ENCODE measurements at regions not wholly inside any gene's neighbourhood (a gene's known extent, or its start where the extent isn't known, plus 50 kb on each side); places are given as distances from the start of the nearest gene placed in this dataset.

DNA sequence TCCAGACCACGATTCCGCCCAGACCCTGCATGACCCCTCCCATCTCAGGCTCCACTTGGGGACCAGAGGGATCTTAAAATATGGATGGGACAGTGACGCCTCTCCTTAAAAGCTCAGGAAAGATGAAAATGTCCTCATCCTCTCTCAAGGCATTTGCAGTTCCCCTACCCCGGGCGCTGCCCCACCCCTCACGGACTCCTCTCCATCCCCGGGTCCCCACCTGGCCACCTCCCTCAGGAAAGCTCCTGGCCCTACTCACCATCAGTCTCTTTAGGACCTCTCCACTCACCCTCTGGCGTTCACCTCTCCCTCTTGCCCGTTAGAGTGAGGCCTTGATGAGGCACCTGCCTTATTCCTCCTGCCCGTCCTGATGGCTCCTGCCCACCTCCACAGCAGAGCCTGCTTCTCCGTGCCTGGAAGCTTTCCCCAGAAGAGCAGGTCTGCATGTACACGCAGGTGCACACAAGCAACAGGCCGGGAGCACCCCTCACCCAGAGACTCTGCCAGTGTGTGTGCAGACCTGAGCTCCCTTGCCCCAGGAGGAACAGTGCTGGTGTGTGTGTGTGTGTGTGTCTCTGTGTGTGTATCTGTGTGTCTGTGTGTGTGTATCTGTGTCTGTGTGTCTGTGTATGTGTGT is 105.6 kb upstream of the NXT1 start:
- Histone ChIP-seq H3K27me3 (no peaks in the 10 kb centered on the region), H3K36me3 (no peaks in the 10 kb centered on the region), H3K4me1 (ENCODE audit: low read depth) (no peaks in the 10 kb centered on the region), H3K27ac (no peak overlapping the region), H3K9me3 (ENCODE audit: low read depth) (no peaks in the 10 kb centered on the region), H3K4me3 (no peak overlapping the region)
- TF ChIP-seq, protein P1, sequence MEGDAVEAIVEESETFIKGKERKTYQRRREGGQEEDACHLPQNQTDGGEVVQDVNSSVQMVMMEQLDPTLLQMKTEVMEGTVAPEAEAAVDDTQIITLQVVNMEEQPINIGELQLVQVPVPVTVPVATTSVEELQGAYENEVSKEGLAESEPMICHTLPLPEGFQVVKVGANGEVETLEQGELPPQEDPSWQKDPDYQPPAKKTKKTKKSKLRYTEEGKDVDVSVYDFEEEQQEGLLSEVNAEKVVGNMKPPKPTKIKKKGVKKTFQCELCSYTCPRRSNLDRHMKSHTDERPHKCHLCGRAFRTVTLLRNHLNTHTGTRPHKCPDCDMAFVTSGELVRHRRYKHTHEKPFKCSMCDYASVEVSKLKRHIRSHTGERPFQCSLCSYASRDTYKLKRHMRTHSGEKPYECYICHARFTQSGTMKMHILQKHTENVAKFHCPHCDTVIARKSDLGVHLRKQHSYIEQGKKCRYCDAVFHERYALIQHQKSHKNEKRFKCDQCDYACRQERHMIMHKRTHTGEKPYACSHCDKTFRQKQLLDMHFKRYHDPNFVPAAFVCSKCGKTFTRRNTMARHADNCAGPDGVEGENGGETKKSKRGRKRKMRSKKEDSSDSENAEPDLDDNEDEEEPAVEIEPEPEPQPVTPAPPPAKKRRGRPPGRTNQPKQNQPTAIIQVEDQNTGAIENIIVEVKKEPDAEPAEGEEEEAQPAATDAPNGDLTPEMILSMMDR (IDR thresholded peaks at IDR 0.05; ENCODE audit: low read depth, low read length), result no peak
- DNase-seq (ENCODE audit: low read depth in 1 of 2, low spot score in 1 of 2), result no peak

DNA sequence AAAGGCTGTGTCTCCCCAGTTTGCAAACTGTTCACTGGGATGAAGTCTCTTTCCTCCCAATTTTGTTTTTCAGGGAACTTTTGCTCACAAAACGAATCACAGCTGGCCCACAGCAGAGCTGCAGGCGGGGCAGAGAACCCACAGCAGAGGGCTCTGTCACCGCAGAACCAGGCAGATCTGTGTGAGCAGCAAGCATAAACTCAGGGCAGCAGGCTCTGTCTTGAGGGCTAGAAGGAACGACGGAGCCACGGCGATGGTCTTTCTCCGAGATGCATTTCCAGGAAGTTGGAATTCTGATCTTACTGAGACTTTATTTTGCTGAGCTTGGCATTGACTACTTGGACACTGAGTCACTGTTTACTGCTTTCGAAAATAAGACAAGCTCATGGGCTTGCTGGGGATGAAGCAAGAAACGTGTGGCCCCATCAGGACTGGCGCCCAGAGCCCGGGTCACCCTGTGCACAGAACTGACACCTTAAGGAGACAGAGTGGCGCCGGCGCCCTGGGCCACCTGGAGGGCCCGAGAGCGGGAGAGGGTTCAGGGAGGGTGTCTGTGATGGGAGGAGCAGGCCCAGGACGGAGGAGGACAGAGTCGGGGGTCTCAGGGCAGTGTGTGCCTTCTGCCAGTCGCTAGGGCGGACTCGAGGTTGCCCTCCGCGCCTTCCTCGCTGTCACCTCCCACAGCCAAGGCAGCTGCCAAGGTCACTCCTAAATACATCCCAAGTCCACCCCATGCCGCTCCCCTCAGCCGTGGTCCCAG is 106.3 kb upstream of the NXT1 start:
- peak in 1 of 2 donors; percentile 31 for DNase-seq (ENCODE audit: low read depth in 1 of 2, low spot score in 1 of 2)
- Histone ChIP-seq H3K36me3 (no peaks in the 10 kb centered on the region), H3K27me3 (no peaks in the 10 kb centered on the region)

DNA sequence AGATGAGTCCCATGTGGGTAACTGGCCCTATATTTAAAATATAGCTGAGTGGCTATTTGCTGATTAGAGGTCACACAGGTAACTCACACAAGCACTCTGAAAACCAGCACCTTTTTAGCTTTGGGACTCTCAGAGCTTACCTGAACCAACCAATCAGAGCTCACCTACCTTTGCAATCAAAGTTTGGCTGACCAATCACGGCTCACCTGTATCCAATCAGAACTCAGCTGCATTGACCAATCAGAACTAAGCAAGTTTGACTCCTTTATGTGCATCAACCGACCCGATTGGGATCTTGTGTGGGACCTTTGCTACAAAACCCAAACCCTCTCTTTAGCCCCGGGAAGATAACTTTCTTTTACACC is 106.8 kb upstream of the NXT1 start:
- Histone ChIP-seq H3K9me3 (ENCODE audit: low read depth) (no peaks in the 10 kb centered on the region), H3K4me3 (no peak overlapping the region), H3K4me1 (ENCODE audit: low read depth) (no peaks in the 10 kb centered on the region), H3K36me3 (no peaks in the 10 kb centered on the region), H3K27ac (no peak overlapping the region), H3K27me3 (no peaks in the 10 kb centered on the region)
- TF ChIP-seq, protein P1 (IDR thresholded peaks at IDR 0.05; ENCODE audit: low read depth, low read length), result no peak
- no peak for DNase-seq (ENCODE audit: low read depth in 1 of 2, low spot score in 1 of 2)

More for the DNA sequence above, 106.3 kb upstream of the NXT1 start:
- no peak overlapping the region for H3K27ac ChIP-seq
- H3K9me3 ChIP-seq (ENCODE audit: low read depth), result no peaks in the 10 kb centered on the region
- TF ChIP-seq, protein P1 (IDR thresholded peaks at IDR 0.05; ENCODE audit: low read depth, low read length), result no peak
- no peak overlapping the region for H3K4me3 ChIP-seq
- no peaks in the 10 kb centered on the region for H3K4me1 ChIP-seq (ENCODE audit: low read depth)

DNA sequence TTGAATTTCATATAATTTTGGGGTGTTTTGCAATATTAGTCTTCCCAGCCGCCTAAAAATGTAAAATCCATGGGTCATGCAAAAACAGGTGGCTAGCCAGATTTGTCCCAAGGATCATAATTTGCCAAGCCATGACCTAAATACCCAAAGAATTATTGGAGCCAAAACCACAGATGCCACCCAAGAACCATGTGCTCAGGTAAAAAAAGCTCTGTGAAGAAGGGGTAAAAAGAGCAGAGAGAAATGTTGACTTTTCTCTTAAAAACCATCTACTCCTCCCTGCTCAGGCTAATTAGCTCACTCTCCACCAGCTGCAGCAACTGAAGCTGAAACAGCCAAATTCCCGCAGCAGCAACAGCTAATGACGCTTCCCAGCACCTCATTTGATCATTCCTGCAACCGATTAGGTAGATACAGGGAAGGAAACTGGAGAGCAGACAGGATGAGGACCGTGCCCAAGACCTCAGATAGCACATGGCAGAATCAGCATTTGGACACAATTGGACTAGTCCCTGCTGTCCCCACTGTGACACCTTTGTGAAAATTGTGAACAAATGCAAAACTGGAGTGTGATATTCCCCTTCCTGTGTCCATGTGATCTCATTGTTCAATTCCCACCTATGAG is 107.9 kb upstream of the NXT1 start:
- no peaks in the 10 kb centered on the region for H3K27me3 ChIP-seq
- DNase-seq (ENCODE audit: low read depth in 1 of 2, low spot score in 1 of 2), result no peak
- no peak overlapping the region for H3K27ac ChIP-seq
- no peak overlapping the region for H3K4me3 ChIP-seq
- no peaks in the 10 kb centered on the region for H3K4me1 ChIP-seq (ENCODE audit: low read depth)
- H3K9me3 ChIP-seq (ENCODE audit: low read depth), result no peaks in the 10 kb centered on the region
- TF ChIP-seq, protein P1 (IDR thresholded peaks at IDR 0.05; ENCODE audit: low read depth, low read length), result no peak
- no peaks in the 10 kb centered on the region for H3K36me3 ChIP-seq

DNA sequence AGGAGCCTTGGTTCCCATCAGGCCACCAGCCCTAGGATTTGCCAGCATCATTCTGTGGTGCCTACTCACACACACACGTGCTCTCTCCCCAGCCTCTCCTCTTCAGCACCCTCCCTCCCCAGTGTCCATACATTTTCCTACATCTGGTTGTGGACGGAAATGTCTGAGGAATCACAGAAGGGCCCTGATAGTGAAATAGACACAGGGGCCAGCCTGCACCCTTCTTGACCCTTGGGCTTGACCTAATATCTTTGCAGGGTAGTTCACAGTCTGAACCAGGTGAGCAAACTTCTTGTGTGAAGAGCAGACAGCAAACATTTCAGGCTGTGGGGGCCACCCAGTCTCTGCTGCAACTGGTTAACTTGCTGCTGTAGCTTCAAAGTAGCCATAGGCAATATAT is 108.5 kb upstream of the NXT1 start:
- Histone ChIP-seq H3K27me3 (no peaks in the 10 kb centered on the region), H3K9me3 (ENCODE audit: low read depth) (no peaks in the 10 kb centered on the region), H3K27ac (no peak overlapping the region), H3K4me1 (ENCODE audit: low read depth) (no peaks in the 10 kb centered on the region), H3K36me3 (no peaks in the 10 kb centered on the region), H3K4me3 (no peak overlapping the region)
- no peak for DNase-seq (ENCODE audit: low read depth in 1 of 2, low spot score in 1 of 2)
- TF ChIP-seq, protein P1 (IDR thresholded peaks at IDR 0.05; ENCODE audit: low read depth, low read length), result no peak
